ENCODE measurements at regions not wholly inside any gene's neighbourhood (a gene's known extent, or its start where the extent isn't known, plus 50 kb on each side); places are given as distances from the start of the nearest gene placed in this dataset.

- no peak overlapping the region for H3K4me3 ChIP-seq (ENCODE audit: low read depth, low read length)
- no peak for DNase-seq (ENCODE audit: low read depth)
- in situ Hi-C loops (cut with HindIII; ENCODE audit: low sequenced_read_pairs) = no loop called here
- no peak for TF ChIP-seq CTCF (IDR thresholded peaks at IDR 0.05; ENCODE audit: low read depth, low read length, missing control alignments)
Observed at GRCh38 chr7:98687111-98687751, 70.1 kb downstream of the NPTX2 start.

- TF ChIP-seq CTCF (IDR thresholded peaks at IDR 0.05; ENCODE audit: low read depth, low read length, missing control alignments) = no peak
- H3K4me3 ChIP-seq (ENCODE audit: low read depth, low read length) = no peak overlapping the region
- no peak for DNase-seq (ENCODE audit: low read depth)
- in situ Hi-C loops (cut with HindIII; ENCODE audit: low sequenced_read_pairs) = no loop called here
Observed at GRCh38 chr7:98691619-98692018, 74.5 kb downstream of the NPTX2 start.

- DNase-seq (ENCODE audit: low read depth) = no peak
- in situ Hi-C loops (cut with HindIII; ENCODE audit: low sequenced_read_pairs) = no loop called here
- TF ChIP-seq CTCF (IDR thresholded peaks at IDR 0.05; ENCODE audit: low read depth, low read length, missing control alignments) = no peak
- no peak overlapping the region for H3K4me3 ChIP-seq (ENCODE audit: low read depth, low read length)
Observed at GRCh38 chr7:98697083-98697482, 80.0 kb downstream of the NPTX2 start.

- DNase-seq (ENCODE audit: low read depth) = no peak
- no peak overlapping the region for H3K4me3 ChIP-seq (ENCODE audit: low read depth, low read length)
- TF ChIP-seq CTCF (IDR thresholded peaks at IDR 0.05; ENCODE audit: low read depth, low read length, missing control alignments) = no peak
- in situ Hi-C loops (cut with HindIII; ENCODE audit: low sequenced_read_pairs) = no loop called here
Observed at GRCh38 chr7:98697485-98698240, 80.6 kb downstream of the NPTX2 start.

- no peak overlapping the region for H3K4me3 ChIP-seq (ENCODE audit: low read depth, low read length)
- in situ Hi-C loops (cut with HindIII; ENCODE audit: low sequenced_read_pairs) = no loop called here
- no peak for DNase-seq (ENCODE audit: low read depth)
- TF ChIP-seq CTCF (IDR thresholded peaks at IDR 0.05; ENCODE audit: low read depth, low read length, missing control alignments) = no peak
Observed at GRCh38 chr7:98698976-98699375, 81.9 kb downstream of the NPTX2 start.

- no peak for DNase-seq (ENCODE audit: low read depth)
- in situ Hi-C loops (cut with HindIII; ENCODE audit: low sequenced_read_pairs) = no loop called here
Observed at GRCh38 chr7:98700533-98700932, 83.4 kb downstream of the NPTX2 start.

More at GRCh38 chr7:98700533-98700932, 83.4 kb downstream of the NPTX2 start:
- H3K4me3 ChIP-seq (ENCODE audit: low read depth, low read length) = no peak overlapping the region
- TF ChIP-seq CTCF (IDR thresholded peaks at IDR 0.05; ENCODE audit: low read depth, low read length, missing control alignments) = no peak

Data from astrocyte of the cerebellum (primary cell).